ENCODE measurements at regions not wholly inside any gene's neighbourhood (a gene's known extent, or its start where the extent isn't known, plus 50 kb on each side); places are given as distances from the start of the nearest gene placed in this dataset.

DNA sequence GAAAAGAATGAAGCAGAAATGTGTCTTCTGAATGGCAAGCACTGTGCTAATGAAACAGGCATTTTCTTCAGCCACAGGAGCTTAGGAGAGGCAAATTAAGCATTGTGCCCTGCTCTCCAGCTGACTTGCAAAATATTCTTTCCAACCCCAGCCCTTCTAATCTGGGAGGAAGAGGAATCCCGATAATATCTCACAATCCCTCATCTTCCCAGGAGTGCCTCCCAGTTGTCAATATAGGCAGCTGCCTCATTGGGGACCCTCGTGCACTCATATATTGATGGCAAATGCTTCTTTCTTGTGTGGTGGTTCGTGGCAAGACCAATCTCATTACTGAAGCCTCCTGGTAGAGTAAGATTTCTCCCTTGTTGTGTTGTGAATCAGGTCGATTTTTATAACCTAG lies 299.0 kb downstream of the COG6 start:
- TF ChIP-seq, protein P1, sequence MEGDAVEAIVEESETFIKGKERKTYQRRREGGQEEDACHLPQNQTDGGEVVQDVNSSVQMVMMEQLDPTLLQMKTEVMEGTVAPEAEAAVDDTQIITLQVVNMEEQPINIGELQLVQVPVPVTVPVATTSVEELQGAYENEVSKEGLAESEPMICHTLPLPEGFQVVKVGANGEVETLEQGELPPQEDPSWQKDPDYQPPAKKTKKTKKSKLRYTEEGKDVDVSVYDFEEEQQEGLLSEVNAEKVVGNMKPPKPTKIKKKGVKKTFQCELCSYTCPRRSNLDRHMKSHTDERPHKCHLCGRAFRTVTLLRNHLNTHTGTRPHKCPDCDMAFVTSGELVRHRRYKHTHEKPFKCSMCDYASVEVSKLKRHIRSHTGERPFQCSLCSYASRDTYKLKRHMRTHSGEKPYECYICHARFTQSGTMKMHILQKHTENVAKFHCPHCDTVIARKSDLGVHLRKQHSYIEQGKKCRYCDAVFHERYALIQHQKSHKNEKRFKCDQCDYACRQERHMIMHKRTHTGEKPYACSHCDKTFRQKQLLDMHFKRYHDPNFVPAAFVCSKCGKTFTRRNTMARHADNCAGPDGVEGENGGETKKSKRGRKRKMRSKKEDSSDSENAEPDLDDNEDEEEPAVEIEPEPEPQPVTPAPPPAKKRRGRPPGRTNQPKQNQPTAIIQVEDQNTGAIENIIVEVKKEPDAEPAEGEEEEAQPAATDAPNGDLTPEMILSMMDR (conservative IDR thresholded peaks at IDR 0.05; ENCODE audit: low read depth in 2 of 2): no peak
- TF ChIP-seq EZH2 (IDR thresholded peaks at IDR 0.05; ENCODE audit: low read depth, unreplicated experiment) (no peak), EZH2phosphoT487 (IDR thresholded peaks at IDR 0.05; ENCODE audit: unreplicated experiment) (no peak), CREB1 (CRISPR knock-in tag; IDR thresholded peaks at IDR 0.05; ENCODE audit: low read depth) (no peak), POLR2AphosphoS5 (IDR thresholded peaks at IDR 0.05; ENCODE audit: low read depth) (no peak), NANOG (IDR thresholded peaks at IDR 0.05; ENCODE audit: borderline replicate concordance) (no peak), JUNB (IDR thresholded peaks at IDR 0.05; ENCODE audit: unreplicated experiment) (no peak), STAT1 (IDR thresholded peaks at IDR 0.05; ENCODE audit: unreplicated experiment) (no peak), ETS1 (IDR thresholded peaks at IDR 0.05) (no peak)
- TF ChIP-seq, protein P2, sequence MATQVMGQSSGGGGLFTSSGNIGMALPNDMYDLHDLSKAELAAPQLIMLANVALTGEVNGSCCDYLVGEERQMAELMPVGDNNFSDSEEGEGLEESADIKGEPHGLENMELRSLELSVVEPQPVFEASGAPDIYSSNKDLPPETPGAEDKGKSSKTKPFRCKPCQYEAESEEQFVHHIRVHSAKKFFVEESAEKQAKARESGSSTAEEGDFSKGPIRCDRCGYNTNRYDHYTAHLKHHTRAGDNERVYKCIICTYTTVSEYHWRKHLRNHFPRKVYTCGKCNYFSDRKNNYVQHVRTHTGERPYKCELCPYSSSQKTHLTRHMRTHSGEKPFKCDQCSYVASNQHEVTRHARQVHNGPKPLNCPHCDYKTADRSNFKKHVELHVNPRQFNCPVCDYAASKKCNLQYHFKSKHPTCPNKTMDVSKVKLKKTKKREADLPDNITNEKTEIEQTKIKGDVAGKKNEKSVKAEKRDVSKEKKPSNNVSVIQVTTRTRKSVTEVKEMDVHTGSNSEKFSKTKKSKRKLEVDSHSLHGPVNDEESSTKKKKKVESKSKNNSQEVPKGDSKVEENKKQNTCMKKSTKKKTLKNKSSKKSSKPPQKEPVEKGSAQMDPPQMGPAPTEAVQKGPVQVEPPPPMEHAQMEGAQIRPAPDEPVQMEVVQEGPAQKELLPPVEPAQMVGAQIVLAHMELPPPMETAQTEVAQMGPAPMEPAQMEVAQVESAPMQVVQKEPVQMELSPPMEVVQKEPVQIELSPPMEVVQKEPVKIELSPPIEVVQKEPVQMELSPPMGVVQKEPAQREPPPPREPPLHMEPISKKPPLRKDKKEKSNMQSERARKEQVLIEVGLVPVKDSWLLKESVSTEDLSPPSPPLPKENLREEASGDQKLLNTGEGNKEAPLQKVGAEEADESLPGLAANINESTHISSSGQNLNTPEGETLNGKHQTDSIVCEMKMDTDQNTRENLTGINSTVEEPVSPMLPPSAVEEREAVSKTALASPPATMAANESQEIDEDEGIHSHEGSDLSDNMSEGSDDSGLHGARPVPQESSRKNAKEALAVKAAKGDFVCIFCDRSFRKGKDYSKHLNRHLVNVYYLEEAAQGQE (IDR thresholded peaks at IDR 0.05; ENCODE audit: unreplicated experiment): no peak

All from GM23338 (cell line).